Trophoblast cell (in vitro differentiated cells and primary cell): ENCODE measurements at regions not wholly inside any gene's neighbourhood (a gene's known extent, or its start where the extent isn't known, plus 50 kb on each side); places are given as distances from the start of the nearest gene placed in this dataset.

Source experiments
- DNase-seq, 2 donors: peaks; one replicate each; pipeline ENCODE4 v3.0.0-alpha.2; 2016
- H2AFZ ChIP-seq: 2 replicates; pipeline ENCODE4 v1.6.1; 2013; ENCODE audit warnings: low read length, moderate library complexity, mild to moderate bottlenecking; ENCODE audit not compliant: insufficient read depth, poor library complexity
- H2AK5ac ChIP-seq: 2 replicates; pipeline ENCODE4 v1.6.1; 2013; ENCODE audit warnings: mild to moderate bottlenecking, low read length
- H2BK120ac ChIP-seq: 2 replicates; pipeline ENCODE4 v1.6.1; 2013; ENCODE audit warnings: low read length, mild to moderate bottlenecking, moderate library complexity; ENCODE audit not compliant: insufficient read depth, poor library complexity
- H2BK12ac ChIP-seq: 2 replicates; pipeline ENCODE4 v1.6.1; 2013; ENCODE audit warnings: mild to moderate bottlenecking, low read length, moderate library complexity
- H2BK5ac ChIP-seq: 2 replicates; pipeline ENCODE4 v1.6.1; 2013; ENCODE audit warnings: low read length, low read depth, moderate library complexity, mild to moderate bottlenecking; ENCODE audit not compliant: poor library complexity
- H3K14ac ChIP-seq: 2 replicates; pipeline ENCODE4 v1.6.1; 2013; ENCODE audit warnings: mild to moderate bottlenecking, low read length
- H3K18ac ChIP-seq: 2 replicates; pipeline ENCODE4 v1.6.1; 2013; ENCODE audit warnings: mild to moderate bottlenecking, low read length
- H3K23ac ChIP-seq: 2 replicates; pipeline ENCODE4 v1.6.1; 2013; ENCODE audit warnings: low read length
- H3K27ac ChIP-seq: 2 replicates; pipeline ENCODE4 v1.5.1; 2013; ENCODE audit warnings: low read depth, mild to moderate bottlenecking, inconsistent platforms, low read length, moderate library complexity
- H3K27me3 ChIP-seq: 2 replicates; pipeline ENCODE4 v1.6.1; 2013; ENCODE audit warnings: inconsistent platforms, mild to moderate bottlenecking, low read length, moderate library complexity; ENCODE audit not compliant: insufficient read depth
- H3K36me3 ChIP-seq, 2 experiments: 1 replicate in 1 of 2; 2 replicates in 1 of 2; pipeline ENCODE4 v1.6.1; 2013; ENCODE audit warnings: low read length in 2 of 2, mild to moderate bottlenecking in 2 of 2, moderate library complexity in 1 of 2; ENCODE audit not compliant: insufficient read depth in 2 of 2, control insufficient read depth in 1 of 2
- H3K4ac ChIP-seq: 2 replicates; pipeline ENCODE4 v1.6.1; 2013; ENCODE audit warnings: low read depth, mild to moderate bottlenecking, low read length, moderate library complexity
- H3K4me1 ChIP-seq, 2 experiments: 1 replicate in 1 of 2; 2 replicates in 1 of 2; pipeline ENCODE4 v1.6.1; 2013; ENCODE audit warnings: low read length in 2 of 2, mild to moderate bottlenecking in 2 of 2, moderate library complexity in 1 of 2; ENCODE audit not compliant: insufficient read depth in 2 of 2, control insufficient read depth in 1 of 2
- H3K4me2 ChIP-seq: 2 replicates; pipeline ENCODE4 v1.6.1; 2013; ENCODE audit warnings: inconsistent platforms, mild to moderate bottlenecking, low read length, moderate library complexity
- H3K4me3 ChIP-seq: 2 replicates; pipeline ENCODE4 v1.5.1; 2013; ENCODE audit warnings: mild to moderate bottlenecking, low read depth, low read length, inconsistent platforms
- H3K79me1 ChIP-seq: one replicate; pipeline ENCODE4 v1.6.1; 2013; ENCODE audit warnings: low read length
- H3K79me2 ChIP-seq: 2 replicates; pipeline ENCODE4 v1.6.1; 2013; ENCODE audit warnings: low read length, mild to moderate bottlenecking; ENCODE audit not compliant: control insufficient read depth, insufficient read depth, poor library complexity
- H3K9ac ChIP-seq: 2 replicates; pipeline ENCODE4 v1.6.1; 2013; ENCODE audit warnings: mild to moderate bottlenecking, low read length
- H3K9me3 ChIP-seq: 2 replicates; pipeline ENCODE4 v1.6.1; 2013; ENCODE audit warnings: low read depth, mild to moderate bottlenecking, control low read depth, inconsistent platforms, low read length; ENCODE audit not compliant: insufficient read depth
- H4K12ac ChIP-seq: 2 replicates; pipeline ENCODE4 v1.6.1; 2013; ENCODE audit warnings: low read depth, mild to moderate bottlenecking, low read length, moderate library complexity
- H4K8ac ChIP-seq: 2 replicates; pipeline ENCODE4 v1.6.1; 2013; ENCODE audit warnings: low read depth, mild to moderate bottlenecking, low read length, moderate library complexity
- H4K91ac ChIP-seq: one replicate; pipeline ENCODE4 v1.6.1; 2013; ENCODE audit warnings: low read depth, mild to moderate bottlenecking, low read length, moderate library complexity
- WGBS: extraction: QIAGEN DNeasy Blood & Tissue Kit; methylation state at CpG from one replicate; pipeline ENCODE4 v1.1.7; 2013; ENCODE audit warnings: missing lambda C conversion rate; ENCODE audit not compliant: insufficient read length, insufficient coverage; ENCODE audit errors: extremely low coverage; 5-methylcytosine and 5-hydroxymethylcytosine counted together

GRCh38 chr5:4981608-4982007 lies 158.5 kb upstream of the ADAMTS16 start:
- Histone ChIP-seq H2BK12ac (no peak overlapping the region), H3K4ac (no peak overlapping the region), H3K4me1 (no peaks in the 10 kb centered on the region), H3K9ac (no peak overlapping the region), H3K18ac (no peak overlapping the region), H3K27me3 (no peaks in the 10 kb centered on the region), H3K14ac (no peak overlapping the region), H2BK120ac (no peak overlapping the region), H3K36me3 (no peaks in the 10 kb centered on the region), H3K27ac (no peak overlapping the region), H3K79me2 (no peaks in the 10 kb centered on the region), H3K79me1 (no peaks in the 10 kb centered on the region), H3K9me3 (no peaks in the 10 kb centered on the region), H2BK5ac (no peak overlapping the region), H4K91ac (no peak overlapping the region), H2AFZ (no peak overlapping the region), H2AK5ac (no peak overlapping the region), H3K4me3 (no peak overlapping the region), H4K8ac (no peak overlapping the region), H4K12ac (no peak overlapping the region), H3K4me2 (no peak overlapping the region), H3K23ac (no peak overlapping the region)
- no CpG with 5 or more reads among the region's 3 CpGs for WGBS
- DNase-seq: no peak

- H3K4ac ChIP-seq: no peak overlapping the region
- H3K14ac ChIP-seq: no peak overlapping the region
- WGBS: no CpG with 5 or more reads among the region's 3 CpGs
- no peak overlapping the region for H3K23ac ChIP-seq
- H3K36me3 ChIP-seq: no peaks in the 10 kb centered on the region
- no peak overlapping the region for H2BK12ac ChIP-seq
- no peak overlapping the region for H2AK5ac ChIP-seq
- H3K9me3 ChIP-seq: no peaks in the 10 kb centered on the region
- H3K4me1 ChIP-seq: no peaks in the 10 kb centered on the region
- no peak overlapping the region for H4K8ac ChIP-seq
- H4K91ac ChIP-seq: no peak overlapping the region
- no peak overlapping the region for H2BK120ac ChIP-seq
- no peak overlapping the region for H3K18ac ChIP-seq
- H4K12ac ChIP-seq: no peak overlapping the region
- no peak overlapping the region for H3K9ac ChIP-seq
- H3K79me1 ChIP-seq: no peaks in the 10 kb centered on the region
- H2BK5ac ChIP-seq: no peak overlapping the region
- no peak overlapping the region for H3K4me3 ChIP-seq
- no peak for DNase-seq
- H3K79me2 ChIP-seq: no peaks in the 10 kb centered on the region
- no peak overlapping the region for H3K4me2 ChIP-seq
- no peak overlapping the region for H2AFZ ChIP-seq
- H3K27me3 ChIP-seq: no peaks in the 10 kb centered on the region
- H3K27ac ChIP-seq: no peak overlapping the region
Measured at GRCh38 chr5:4983701-4984100, 156.4 kb upstream of the ADAMTS16 start.

DNA sequence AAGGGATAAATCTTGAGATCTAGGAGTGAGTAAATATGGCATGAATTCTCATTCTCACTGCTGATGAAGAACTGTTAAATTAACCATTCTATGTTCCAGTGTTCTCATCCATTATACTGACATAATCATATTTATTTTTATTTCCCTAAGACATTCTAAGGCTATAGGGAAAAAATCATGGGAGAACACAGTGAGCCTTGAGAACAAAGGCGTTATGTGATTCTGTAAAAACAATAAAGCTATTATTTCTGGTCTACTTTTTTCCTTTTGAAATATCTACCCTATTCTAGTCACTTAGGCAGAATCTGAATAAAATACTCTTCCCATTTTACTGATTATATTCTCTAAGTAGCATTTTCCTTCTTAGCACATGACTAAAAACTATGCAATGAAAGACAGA lies 155.7 kb upstream of the ADAMTS16 start:
- H3K27me3 ChIP-seq: no peaks in the 10 kb centered on the region
- H4K91ac ChIP-seq: no peak overlapping the region
- H2BK5ac ChIP-seq: no peak overlapping the region
- H4K8ac ChIP-seq: no peak overlapping the region
- H3K36me3 ChIP-seq: no peaks in the 10 kb centered on the region
- H2BK12ac ChIP-seq: no peak overlapping the region
- no peaks in the 10 kb centered on the region for H3K9me3 ChIP-seq
- no peak overlapping the region for H3K4ac ChIP-seq
- H3K14ac ChIP-seq: no peak overlapping the region
- H3K23ac ChIP-seq: no peak overlapping the region
- H3K9ac ChIP-seq: no peak overlapping the region
- H2AK5ac ChIP-seq: no peak overlapping the region
- no peaks in the 10 kb centered on the region for H3K4me1 ChIP-seq
- no peak overlapping the region for H3K4me2 ChIP-seq
- H2BK120ac ChIP-seq: no peak overlapping the region
- H3K27ac ChIP-seq: no peak overlapping the region
- H3K79me2 ChIP-seq: no peaks in the 10 kb centered on the region
- H2AFZ ChIP-seq: no peak overlapping the region
- WGBS: no CpG with 5 or more reads among the region's 1 CpG
- H3K4me3 ChIP-seq: no peak overlapping the region
- H3K18ac ChIP-seq: no peak overlapping the region
- DNase-seq: no peak
- H4K12ac ChIP-seq: no peak overlapping the region
- no peaks in the 10 kb centered on the region for H3K79me1 ChIP-seq

GRCh38 chr5:4987431-4987830 lies 152.7 kb upstream of the ADAMTS16 start:
- H3K14ac ChIP-seq: no peak overlapping the region
- no peak overlapping the region for H3K27ac ChIP-seq
- no peak overlapping the region for H4K8ac ChIP-seq
- no peak overlapping the region for H3K4me3 ChIP-seq
- H2BK5ac ChIP-seq: no peak overlapping the region
- DNase-seq: no peak
- no peaks in the 10 kb centered on the region for H3K36me3 ChIP-seq
- no peaks in the 10 kb centered on the region for H3K4me1 ChIP-seq
- H2AFZ ChIP-seq: no peak overlapping the region
- H4K12ac ChIP-seq: no peak overlapping the region
- no peak overlapping the region for H3K4me2 ChIP-seq
- no peaks in the 10 kb centered on the region for H3K9me3 ChIP-seq
- H2AK5ac ChIP-seq: no peak overlapping the region
- H3K23ac ChIP-seq: no peak overlapping the region
- H3K79me1 ChIP-seq: no peaks in the 10 kb centered on the region
- H2BK12ac ChIP-seq: no peak overlapping the region
- H4K91ac ChIP-seq: no peak overlapping the region
- no peaks in the 10 kb centered on the region for H3K79me2 ChIP-seq
- no peak overlapping the region for H3K4ac ChIP-seq
- no peak overlapping the region for H3K9ac ChIP-seq
- WGBS: no CpG with 5 or more reads among the region's 4 CpGs
- no peak overlapping the region for H3K18ac ChIP-seq
- H3K27me3 ChIP-seq: no peaks in the 10 kb centered on the region
- no peak overlapping the region for H2BK120ac ChIP-seq
